ENCODE measurements at regions not wholly inside any gene's neighbourhood (a gene's known extent, or its start where the extent isn't known, plus 50 kb on each side); places are given as distances from the start of the nearest gene placed in this dataset.
A peak's percentile ranks its signal among the peaks of the same experiment; 100 is the strongest.
"Not testable (repeated sequence)": the region's sequence is repeated elsewhere in the genome, so short reads cannot be mapped to it uniquely, and the experiment has no call there.

DNA sequence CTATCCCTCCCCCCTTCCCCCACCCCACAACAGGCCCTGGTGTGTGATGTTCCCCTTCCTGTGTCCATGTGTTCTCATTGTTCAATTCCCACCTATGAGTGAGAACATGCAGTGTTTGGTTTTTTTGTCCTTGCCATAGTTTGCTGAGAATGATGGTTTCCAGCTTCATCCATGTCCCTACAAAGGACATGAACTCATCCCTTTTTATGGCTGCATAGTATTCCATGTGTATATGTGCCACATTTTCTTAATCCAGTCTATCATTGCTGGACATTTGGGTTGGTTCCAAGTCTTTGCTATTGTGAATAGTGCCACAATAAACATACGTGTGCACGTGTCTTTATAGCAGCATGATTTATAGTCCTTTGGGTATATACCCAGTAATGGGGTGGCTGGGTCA is 52.3 kb upstream of the MAN1A2 start:
- DNase-seq = not testable (repeated sequence)

DNA sequence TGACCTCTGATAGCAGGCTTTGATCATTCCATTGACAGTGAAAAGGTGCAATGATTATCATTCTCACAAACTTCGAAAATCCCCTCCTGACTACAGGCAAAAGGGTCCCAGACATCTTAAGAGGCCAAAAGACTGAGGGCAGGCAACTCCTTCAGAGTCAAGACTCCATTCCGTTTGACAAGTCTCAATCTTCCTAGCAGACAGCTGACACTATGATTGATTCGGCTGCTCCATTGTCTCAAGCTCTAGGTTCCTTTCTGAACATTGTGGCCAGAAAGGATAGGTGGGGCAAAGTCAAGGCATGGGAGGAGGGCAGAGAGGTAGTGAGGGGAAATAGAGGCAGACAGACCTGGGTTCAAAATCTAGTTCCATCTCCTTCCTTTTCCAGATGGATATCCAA is 53.7 kb upstream of the MAN1A2 start:
- DNase-seq = no peak

DNA sequence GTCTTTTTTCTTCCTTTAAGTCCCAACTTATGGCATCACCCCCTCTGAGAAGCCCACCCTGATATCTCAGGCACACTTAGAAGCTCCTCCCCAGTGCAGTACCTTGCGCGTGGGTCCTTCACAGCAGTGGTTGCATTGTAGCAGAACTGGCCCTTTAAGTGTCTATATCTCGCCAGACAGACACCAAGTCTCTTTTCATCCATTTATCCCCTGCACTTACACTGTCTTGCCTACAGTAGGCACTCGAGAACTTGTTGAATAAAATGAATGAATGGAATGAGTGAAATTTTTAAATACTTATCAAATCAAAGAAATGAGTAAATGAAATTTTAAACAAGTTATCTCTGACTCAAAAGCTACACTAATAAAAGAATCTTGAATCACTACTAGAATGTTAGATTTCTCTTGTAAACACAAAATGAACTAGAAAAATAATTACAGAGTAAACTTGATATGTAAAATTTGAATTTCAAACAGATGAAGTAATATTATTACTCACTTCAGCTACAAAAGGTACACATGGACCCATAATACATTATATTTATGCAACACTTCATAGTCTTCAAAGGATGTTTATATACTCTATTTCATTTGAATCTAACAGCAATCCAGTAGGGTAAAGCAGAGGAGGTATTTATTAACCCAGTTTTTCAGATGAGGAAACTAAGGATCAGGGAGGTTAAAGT is 54.7 kb upstream of the MAN1A2 start:
- DNase-seq = no peak

DNA sequence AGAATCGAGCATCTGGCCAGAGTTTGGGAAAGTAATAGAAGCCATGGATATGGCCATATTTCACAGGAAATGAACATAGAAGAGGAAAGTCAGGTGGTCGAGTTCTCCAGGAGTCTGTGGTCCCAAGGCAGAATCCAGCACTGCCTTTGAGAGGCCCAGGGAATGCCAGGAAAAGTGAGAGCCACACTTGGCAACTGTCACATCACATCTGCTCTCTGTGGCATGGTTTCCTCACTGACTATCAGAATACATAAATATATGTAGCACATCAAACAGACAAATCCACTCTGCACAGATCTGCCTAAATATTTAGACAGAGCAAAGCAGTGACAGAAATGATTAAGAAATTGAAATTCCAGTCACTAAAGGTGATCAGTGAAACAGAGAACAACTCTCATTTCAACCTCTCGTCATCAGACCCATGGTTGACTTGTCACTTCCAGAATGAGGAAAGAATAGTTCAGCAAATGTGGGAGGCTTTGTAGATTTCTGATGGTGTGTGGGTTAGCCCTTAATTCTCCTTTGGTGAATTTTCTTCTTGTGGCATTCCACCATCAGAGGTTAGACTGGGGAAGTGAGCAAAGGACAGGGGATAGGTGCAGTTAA is 58.8 kb upstream of the MAN1A2 start:
- no peak for DNase-seq

DNA sequence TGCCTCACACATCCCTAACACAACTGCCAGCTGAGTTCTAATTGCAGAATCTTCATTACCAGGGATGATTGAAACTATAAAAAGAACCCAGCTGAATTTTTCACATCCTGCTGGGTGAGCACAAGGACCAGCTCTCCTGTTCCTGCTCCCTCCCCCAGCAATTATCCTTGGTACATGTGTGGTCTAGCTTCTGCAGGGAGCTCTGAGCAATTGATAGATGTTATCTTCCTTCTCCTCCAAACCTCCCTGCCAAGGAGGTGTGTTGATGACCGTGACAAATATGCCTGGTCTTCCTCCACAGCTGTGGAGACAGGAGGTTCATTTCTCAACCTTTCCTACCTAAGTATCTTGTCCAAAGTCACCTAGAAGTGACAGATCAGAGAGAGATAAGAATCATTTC is 65.3 kb upstream of the MAN1A2 start:
- no peak for DNase-seq

DNA sequence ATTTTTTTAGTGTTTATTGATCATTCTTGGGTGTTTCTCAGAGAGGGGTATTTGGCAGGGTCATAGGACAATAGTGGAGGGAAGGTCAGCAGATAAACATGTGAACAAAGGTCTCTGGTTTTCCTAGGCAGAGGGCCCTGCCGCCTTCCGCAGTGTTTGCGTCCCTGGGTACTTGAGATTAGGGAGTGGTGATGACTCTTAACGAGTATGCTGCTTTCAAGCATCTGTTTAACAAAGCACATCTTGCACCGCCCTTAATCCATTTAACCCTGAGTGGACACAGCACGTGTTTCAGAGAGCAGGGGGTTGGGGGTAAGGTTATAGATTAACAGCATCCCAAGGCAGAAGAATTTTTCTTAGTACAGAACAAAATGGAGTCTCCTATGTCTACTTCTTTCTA is 67.1 kb upstream of the MAN1A2 start:
- DNase-seq = not testable (repeated sequence)

DNA sequence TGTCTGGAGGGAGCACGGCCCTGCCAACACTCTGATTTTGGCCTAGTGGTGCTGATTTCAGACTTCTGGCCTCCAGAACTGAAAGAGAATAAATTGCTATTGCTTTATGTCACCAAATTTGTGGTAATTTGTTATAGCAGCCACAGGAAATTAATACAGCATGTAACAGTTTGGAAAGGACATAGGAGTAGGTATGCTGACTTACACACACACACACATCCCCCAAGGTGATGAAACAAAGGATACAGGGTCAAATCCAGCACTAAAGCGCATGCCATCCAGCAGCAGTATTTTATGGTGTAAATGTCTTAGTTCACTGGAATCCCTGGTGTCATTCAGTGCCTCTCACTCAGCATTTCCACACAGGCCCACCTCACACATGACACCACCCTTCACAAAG is 72.2 kb upstream of the MAN1A2 start:
- no peak for DNase-seq

DNA sequence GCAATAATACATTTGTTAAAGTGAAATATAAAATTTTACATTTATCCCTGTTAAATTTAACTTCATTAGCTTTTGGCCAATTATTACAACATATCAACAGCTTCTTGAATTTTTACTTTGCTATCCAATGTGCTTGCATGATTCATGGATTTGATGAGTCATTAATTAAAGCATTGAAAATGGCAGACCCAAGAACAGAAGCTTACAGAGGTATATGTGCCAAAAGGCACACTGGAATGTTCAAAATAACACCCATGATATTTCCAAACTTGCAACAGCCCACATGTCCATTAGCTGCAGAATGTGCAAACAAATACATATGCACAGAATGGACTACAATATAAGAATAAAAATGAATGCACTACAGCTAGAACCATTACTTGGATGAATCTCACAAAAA is 76.4 kb upstream of the MAN1A2 start:
- no peak for DNase-seq

DNA sequence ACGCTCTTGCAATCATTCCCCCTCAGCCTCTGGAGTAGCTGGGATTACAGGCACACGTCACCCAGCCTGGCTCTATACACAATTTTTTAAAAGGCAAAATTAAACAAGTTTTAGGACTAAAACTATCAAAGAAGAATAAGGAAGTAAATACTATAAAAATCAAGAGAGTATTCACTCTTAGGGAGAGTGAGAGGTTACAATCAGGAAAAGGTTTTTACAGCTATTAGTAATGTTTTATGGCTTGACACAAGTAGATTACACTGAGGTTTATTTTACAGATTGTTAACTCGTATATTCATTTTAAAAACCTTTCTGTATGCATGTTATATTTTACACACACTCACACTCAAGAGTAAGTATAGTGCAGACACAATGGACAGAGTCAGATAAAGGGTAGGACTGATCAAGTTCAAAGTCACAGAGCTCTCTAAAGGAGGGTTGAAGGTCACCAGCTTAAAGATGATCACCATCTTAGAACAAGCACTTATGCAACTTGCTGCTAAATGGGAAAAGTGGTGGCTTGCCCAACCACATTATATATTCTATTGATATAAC is 77.9 kb upstream of the MAN1A2 start:
- no peak for DNase-seq

DNA sequence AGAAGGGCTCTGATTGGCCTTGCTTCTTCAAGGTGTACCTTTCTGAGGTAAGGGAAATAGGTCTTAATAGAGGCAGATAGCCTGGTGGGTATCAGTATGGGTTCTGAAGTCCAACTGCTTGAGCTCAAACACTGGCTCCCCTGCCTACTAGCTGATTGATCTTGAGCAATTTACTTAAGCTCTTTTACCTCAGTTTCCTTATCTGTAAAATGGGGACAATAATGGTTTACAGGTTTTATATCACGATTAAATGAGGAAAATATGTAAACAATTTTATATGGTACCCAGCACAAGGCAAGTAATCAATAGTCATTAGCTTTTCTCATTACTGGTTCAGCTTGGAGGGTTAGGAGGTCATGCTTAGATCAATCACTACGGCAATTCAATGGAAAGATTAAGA is 75.8 kb upstream of the VTCN1 start:
- no peak for DNase-seq

DNA sequence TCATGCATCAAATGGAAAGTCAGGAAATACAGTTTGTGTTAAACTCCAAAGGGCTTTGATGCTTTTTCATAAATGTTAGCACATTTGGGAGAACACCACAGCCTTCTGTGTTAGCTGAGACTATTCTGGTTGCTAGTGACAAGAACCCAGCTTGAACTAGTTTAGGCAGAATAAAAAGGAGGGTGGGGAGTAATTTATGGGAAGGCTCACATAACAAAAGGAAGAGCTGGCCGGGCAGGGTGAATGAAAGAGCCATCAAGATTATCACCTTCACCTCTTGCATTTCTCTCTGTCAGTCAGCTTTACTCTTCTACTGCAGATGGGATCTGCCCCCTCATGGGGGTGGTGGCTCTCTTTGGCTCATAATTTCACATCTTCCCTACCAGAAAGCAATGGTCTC is 75.4 kb upstream of the VTCN1 start:
- DNase-seq = no peak

DNA sequence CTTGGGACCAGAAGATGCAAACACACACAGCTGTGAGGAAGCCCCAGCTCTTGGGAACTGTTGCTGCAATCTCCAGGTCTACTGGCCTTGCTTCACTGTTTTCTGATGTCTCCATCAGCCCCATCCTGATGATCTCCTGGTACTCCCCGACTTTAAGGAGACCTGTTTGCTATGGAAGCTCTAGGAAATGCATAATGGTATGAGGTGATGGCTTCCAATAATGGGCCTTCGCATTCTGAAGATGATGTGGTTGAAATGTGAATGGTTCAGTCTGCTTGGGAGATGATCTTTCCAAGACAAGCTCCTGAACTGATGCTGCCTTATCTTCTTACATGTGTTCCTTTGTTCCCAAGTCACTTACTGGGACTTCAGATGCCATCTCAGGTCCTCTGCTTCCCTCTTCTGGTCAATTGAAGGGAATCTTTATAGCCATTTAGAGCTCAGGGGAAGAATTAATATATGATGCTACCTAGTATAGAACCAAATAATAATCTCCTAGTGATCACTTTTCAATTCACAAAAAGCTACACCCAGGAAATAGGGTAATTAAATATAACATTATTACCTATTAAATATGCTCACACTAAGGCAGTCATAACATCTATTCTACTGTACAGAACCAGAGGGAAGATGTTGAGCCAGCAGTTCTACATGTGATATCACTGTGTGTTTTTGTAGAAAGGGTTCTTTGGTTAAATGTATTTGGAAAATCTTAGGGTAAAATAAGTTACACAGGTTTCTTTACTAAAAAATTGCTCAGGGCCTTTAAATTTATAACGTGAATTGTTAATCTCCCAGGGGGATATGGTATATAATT is 73.9 kb upstream of the VTCN1 start:
- DNase-seq = peak; percentile 60

DNA sequence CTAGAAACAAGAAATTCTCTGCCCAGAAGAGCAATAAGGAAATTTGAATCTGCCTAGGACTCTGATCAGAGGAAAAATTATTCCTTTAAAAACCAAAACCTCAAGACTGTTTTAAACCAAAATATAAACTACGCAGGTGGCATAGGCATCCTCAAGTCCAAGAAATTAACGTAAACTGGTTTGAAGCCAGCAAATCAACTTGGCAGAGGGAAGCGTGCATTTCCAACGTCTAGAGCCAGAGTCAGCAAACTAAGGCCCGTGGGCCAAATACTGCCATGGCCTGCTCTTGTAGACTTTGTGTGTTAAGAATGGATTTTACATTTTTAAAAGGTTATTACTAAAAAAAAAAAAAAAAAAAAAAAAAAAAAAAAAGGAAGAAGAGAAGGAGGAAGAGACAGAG is 67.8 kb upstream of the VTCN1 start:
- no peak for DNase-seq

DNA sequence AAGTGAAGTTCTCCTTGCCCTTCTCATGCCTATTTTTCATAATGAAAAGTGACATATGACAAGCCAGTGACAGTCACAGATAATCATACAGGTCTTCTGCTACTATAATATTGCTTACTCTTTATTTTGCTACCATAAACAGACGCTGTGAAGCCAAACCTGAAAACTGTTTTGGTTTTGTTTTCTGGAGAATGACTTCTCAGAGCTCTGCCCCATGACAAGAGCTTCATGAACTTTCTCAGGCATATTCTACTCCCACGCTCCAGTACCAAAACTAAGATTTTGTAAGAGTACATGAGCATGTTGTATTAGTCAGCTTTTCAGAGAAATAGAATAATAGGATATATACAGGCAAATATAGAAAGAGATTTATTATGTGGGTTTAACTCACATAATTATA is 64.3 kb upstream of the VTCN1 start:
- DNase-seq = no peak

DNA sequence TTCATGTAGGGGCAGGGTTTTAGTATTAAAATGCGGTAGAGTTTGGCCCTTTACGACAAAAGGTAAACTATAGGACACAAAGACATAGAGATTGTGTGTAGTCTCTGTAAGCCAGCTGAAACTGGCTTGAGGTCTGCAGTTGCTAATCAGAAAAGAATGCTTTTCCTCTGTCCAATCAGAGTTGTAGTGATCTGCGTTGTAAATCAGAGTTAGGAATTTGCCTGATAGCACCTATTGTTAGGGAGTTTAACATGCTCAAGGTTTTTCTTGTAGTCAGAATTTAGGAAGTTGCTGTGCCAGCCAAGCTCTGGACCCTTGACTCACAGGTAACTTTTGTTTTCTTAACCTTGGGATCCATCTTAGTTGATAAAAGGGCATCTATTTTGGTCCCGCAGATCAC is 61.2 kb upstream of the VTCN1 start:
- DNase-seq = no peak

DNA sequence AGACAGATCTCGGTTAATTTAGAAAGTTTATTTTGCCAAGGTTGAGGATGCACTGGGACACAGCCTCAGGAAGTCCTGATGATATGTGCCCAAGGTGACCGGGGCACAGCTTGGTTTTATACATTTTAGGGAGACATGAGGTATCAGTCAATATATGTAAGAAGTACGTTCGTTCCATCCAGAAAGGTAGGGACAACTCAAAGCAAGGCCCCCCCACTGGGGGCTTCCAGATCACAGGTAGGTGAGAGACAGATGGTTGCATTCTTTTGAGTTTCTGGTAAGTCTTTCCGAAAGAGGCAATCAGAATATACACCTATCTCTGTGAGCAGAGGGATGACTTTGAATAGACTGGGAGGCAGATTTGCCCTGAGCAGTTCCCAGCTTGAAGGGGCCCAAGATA is 60.4 kb upstream of the VTCN1 start:
- DNase-seq = no peak

DNA sequence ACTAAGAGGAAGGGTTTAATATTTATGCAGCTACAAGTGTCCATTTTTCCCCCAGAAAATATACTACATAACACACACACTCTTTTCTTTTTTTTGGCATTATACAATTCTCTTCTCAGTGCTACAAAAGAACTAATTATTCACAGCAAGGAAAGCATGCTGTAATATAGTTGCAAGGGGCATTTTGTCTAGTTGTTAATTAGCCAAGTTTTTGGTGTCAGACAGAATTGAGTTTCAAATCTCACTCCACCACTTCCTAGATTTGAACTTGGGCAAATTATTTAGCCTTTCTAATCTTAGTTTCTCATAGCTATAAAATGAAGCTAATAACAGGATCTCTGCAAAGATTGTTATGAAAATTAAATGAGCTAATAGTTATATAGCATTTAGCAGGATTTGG is 60.0 kb upstream of the VTCN1 start:
- DNase-seq = no peak

DNA sequence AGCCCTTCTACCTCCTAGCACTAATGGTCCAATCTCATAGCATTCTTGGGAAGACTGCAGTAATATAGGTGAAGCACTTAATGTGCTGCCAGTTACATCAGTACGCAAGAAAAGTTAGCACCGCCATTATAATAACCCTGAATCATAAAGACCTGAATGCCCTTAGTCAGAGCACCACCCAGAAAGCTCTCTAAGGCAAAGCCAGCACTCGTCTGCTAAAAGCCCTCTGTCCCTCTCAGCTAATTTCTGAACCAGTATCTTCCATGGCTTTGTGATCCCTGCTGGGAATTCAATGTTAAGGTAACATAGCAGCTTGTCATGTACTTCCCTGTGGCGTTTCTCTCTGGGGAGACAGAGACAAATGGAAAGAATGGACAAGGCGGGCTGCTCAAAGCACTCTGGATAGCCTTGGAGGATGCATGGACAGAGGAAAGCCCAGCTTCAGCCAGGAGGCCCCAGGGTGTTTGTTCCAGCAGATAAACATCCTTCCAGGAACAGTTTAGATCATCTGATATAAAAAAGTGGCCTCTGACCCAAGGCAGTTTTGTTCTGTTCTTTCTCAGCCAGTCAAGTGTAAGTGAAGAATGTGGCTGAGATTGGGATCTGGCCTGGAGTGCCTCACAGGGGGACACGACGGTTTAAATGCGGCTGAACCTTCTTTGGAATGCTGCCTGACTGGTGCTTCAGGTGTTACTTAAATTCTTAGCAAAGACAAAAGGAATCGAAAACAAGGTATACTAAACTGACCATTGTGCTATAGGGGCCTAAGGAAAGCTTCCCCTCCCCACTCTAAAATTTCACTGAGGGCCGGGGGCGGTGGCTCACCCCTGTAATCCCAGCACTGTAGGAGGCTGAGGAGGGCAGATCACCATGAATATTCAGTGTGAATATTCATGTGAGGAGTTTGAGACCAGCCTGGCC is 58.1 kb upstream of the VTCN1 start:
- DNase-seq = no peak

DNA sequence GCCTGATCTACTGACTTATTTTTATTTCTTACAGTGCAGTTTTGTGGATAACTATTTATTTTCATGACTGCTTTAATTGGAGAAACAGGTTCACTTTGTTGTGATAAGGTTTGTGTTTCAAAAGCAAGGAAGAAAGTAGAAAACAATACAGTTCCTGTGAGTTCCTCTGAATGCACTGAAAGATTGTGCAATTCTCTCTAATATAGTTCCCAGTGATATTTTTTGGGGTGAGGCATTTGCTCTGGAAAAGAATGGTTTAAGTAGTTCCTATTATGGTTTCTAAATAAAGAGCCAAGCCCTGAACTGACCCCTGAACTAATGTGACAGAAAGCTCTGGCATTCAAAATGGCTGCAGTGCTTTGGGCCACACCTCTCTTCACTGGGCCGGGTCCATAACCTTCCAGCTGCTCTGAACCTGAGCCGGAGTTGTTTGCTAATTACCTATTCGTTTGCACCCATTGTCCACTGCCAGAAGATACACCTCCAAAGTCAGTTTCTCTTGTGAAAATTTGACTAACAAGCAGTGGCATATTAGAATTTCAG is 56.6 kb upstream of the VTCN1 start:
- DNase-seq = no peak

DNA sequence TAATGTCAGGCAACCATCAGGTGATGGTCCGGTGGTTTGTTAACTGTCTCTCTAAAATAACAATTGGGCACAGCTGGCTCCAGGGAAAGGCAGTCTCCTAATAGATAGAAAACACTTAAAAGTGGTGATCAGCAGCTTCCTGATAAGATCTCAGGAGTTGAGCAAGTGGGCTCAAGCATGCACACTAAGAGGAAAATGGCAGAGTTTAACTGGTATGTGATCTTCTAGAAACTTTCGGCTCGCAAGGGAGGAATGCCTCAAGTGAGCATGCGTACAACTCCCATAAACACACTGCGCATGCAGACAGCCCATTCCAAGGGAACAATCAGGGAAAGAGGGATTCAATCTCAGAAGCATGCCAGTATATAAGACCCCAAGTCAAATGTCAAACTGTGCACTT is 52.2 kb upstream of the VTCN1 start:
- DNase-seq = no peak

DNA sequence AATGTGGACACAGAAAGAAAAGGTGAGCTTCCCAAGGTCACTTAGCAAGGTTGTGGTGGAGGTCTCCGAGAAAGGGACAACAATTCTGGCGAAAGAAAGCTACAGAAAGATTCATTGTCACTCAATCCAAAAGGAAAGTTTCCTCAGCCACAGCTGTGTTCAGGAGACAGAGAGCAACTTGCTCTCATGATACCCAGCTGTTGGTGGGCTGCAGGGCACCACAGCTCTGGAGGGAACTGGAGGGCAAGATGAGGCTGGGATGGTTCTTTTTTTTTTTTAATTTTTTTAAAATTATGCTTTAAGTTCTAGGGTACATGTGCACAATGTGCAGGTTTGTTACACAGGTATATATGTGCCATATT is 50.7 kb upstream of the VTCN1 start:
- DNase-seq = no peak

DNA sequence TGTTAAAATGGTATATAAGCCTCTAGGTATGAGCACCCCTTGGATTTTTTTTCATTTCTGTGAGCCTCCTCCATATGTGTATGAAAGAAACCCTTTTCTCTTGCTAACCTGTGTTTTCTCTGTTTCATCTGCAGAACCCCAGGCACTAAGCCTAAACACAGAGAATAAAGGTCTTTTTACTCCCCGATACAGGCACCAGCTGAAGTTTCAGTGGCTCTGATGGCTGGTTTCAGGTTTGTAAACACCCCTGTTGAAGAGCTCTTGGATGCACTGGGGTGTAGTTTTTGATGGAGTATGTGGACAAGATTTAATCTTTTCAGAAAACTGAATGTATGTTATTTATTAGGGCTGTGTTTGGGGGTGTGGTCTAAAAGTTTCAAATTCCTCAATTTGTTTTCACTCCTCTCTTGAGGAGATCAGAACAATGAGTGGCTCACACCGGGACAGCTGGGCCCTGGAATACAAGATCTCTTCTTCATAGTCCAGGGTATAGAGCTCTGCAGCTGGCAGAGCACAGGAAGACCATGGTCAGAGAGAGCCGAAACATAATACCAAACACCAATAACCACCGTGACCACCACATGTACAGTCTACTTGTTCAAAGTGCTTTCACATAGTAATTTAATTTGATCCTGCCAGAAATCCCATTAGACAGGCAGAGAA is 50.2 kb upstream of the VTCN1 start:
- no peak for DNase-seq
